ENCODE measurements at regions not wholly inside any gene's neighbourhood (a gene's known extent, or its start where the extent isn't known, plus 50 kb on each side); places are given as distances from the start of the nearest gene placed in this dataset.

DNA sequence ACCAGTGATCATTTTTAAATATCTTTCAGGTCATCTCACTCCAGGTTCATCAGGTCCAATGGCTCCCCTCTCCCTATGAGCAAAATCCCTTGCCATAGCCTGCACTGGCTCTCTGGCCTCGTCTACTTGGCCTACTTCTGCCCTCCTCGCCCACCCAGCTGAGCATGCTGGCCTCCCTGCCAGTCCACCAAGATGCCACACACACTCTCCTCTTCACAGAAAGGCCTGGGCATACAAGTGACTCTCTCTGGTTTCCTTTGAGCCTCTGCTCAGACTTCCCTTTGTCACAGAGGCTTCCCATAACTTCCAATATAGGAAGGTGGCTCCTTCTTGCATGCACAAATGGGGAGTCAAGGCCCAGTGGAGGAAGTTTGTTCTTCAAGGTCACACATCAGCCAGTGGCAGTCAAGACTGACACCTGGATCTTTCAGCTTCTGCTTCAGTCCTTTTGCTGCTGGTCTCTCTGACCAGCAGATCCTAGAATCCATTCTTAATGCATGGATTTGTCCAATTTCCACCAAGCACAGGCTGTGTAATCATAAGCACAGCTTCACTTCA is 223.2 kb upstream of the HES1 start:
- TF ChIP-seq POLR2AphosphoS5 (IDR thresholded peaks at IDR 0.05): no peak
- TF ChIP-seq, protein P1, sequence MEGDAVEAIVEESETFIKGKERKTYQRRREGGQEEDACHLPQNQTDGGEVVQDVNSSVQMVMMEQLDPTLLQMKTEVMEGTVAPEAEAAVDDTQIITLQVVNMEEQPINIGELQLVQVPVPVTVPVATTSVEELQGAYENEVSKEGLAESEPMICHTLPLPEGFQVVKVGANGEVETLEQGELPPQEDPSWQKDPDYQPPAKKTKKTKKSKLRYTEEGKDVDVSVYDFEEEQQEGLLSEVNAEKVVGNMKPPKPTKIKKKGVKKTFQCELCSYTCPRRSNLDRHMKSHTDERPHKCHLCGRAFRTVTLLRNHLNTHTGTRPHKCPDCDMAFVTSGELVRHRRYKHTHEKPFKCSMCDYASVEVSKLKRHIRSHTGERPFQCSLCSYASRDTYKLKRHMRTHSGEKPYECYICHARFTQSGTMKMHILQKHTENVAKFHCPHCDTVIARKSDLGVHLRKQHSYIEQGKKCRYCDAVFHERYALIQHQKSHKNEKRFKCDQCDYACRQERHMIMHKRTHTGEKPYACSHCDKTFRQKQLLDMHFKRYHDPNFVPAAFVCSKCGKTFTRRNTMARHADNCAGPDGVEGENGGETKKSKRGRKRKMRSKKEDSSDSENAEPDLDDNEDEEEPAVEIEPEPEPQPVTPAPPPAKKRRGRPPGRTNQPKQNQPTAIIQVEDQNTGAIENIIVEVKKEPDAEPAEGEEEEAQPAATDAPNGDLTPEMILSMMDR (IDR thresholded peaks at IDR 0.05): no peak

Measured in suprapubic skin (tissue), 3 donors.